ENCODE measurements at regions not wholly inside any gene's neighbourhood (a gene's known extent, or its start where the extent isn't known, plus 50 kb on each side); places are given as distances from the start of the nearest gene placed in this dataset.

- TF ChIP-seq, protein P1, sequence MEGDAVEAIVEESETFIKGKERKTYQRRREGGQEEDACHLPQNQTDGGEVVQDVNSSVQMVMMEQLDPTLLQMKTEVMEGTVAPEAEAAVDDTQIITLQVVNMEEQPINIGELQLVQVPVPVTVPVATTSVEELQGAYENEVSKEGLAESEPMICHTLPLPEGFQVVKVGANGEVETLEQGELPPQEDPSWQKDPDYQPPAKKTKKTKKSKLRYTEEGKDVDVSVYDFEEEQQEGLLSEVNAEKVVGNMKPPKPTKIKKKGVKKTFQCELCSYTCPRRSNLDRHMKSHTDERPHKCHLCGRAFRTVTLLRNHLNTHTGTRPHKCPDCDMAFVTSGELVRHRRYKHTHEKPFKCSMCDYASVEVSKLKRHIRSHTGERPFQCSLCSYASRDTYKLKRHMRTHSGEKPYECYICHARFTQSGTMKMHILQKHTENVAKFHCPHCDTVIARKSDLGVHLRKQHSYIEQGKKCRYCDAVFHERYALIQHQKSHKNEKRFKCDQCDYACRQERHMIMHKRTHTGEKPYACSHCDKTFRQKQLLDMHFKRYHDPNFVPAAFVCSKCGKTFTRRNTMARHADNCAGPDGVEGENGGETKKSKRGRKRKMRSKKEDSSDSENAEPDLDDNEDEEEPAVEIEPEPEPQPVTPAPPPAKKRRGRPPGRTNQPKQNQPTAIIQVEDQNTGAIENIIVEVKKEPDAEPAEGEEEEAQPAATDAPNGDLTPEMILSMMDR (IDR thresholded peaks at IDR 0.05), result no peak
- no peak for TF ChIP-seq POLR2A (IDR thresholded peaks at IDR 0.05)
Measured at GRCh38 chr10:8336629-8337331, 282.3 kb downstream of the GATA3 start.

Measured in esophagus squamous epithelium (tissue), 4 donors.